HEK293T (cell line): ENCODE measurements at regions not wholly inside any gene's neighbourhood (a gene's known extent, or its start where the extent isn't known, plus 50 kb on each side); places are given as distances from the start of the nearest gene placed in this dataset.

ENCODE experiments used
- ARNT ChIP-seq: fragments of 450-650 bp; IDR thresholded peaks from 2 replicates; pipeline ENCODE4 v1.6.1; 2017; ENCODE audit warnings: mild to moderate bottlenecking
- BHLHE40 ChIP-seq: fragments of 450-650 bp; IDR thresholded peaks from 2 replicates; pipeline ENCODE4 v1.6.1; 2016; ENCODE audit warnings: mild to moderate bottlenecking, moderate library complexity, borderline replicate concordance
- ELF4 ChIP-seq: fragments of 450-650 bp; IDR thresholded peaks from 2 replicates; pipeline ENCODE4 v1.6.1; 2017; ENCODE audit warnings: antibody characterized with exemption
- FOXA1 ChIP-seq: fragments of 450-650 bp; IDR thresholded peaks from 2 replicates; pipeline ENCODE4 v1.6.1; 2016; ENCODE audit warnings: mild to moderate bottlenecking
- FOXK2 ChIP-seq: fragments of 450-650 bp; IDR thresholded peaks from 2 replicates; pipeline ENCODE4 v1.6.1; 2016; ENCODE audit warnings: mild to moderate bottlenecking
- FOXM1 ChIP-seq: fragments of 450-650 bp; IDR thresholded peaks from 2 replicates; pipeline ENCODE4 v1.6.1; 2017; ENCODE audit warnings: mild to moderate bottlenecking, borderline replicate concordance
- HDGF ChIP-seq: fragments of 450-650 bp; IDR thresholded peaks from 2 replicates; pipeline ENCODE4 v1.6.1; 2017; ENCODE audit warnings: antibody characterized with exemption, borderline replicate concordance
- L3MBTL2 ChIP-seq: fragments of 450-650 bp; conservative IDR thresholded peaks from 2 replicates; pipeline ENCODE4 v1.6.1; 2016; ENCODE audit warnings: mild to moderate bottlenecking
- NFRKB ChIP-seq: fragments of 450-650 bp; IDR thresholded peaks from 2 replicates; pipeline ENCODE4 v1.6.1; 2016; ENCODE audit warnings: mild to moderate bottlenecking, moderate library complexity
- PKNOX1 ChIP-seq: fragments of 450-650 bp; IDR thresholded peaks from 2 replicates; pipeline ENCODE4 v1.6.1; 2016
- SP1 ChIP-seq: fragments of 450-650 bp; IDR thresholded peaks from 2 replicates; pipeline ENCODE4 v1.6.1; 2017
- ZNF384 ChIP-seq: fragments of 450-650 bp; IDR thresholded peaks from 2 replicates; pipeline ENCODE4 v1.6.1; 2016

- TF ChIP-seq ARNT, result no peak
- no peak for TF ChIP-seq FOXM1
- TF ChIP-seq BHLHE40, result no peak
- TF ChIP-seq HDGF, result no peak
- no peak for TF ChIP-seq NFRKB
- no peak for TF ChIP-seq SP1
- TF ChIP-seq PKNOX1, result no peak
- TF ChIP-seq L3MBTL2, result no peak
- TF ChIP-seq FOXA1, result no peak
- no peak for TF ChIP-seq ELF4
- TF ChIP-seq ZNF384, result no peak
- TF ChIP-seq FOXK2, result no peak
Measured at GRCh38 chr12:77120156-77121085, 55.1 kb upstream of the E2F7 start.
